WI38 (cell line): ENCODE measurements at regions not wholly inside any gene's neighbourhood (a gene's known extent, or its start where the extent isn't known, plus 50 kb on each side); places are given as distances from the start of the nearest gene placed in this dataset.

Experiments used
- H3K4me3 ChIP-seq: 2 replicates; pipeline ENCODE4 v1.5.1; 2011; ENCODE audit warnings: low read depth, mild to moderate bottlenecking, control low read depth, low read length
- CTCF ChIP-seq: IDR thresholded peaks from 2 replicates; pipeline ENCODE4 v1.5.1; 2012; ENCODE audit warnings: low read depth, mild to moderate bottlenecking, control low read depth, low read length

- TF ChIP-seq CTCF, result no peak
- H3K4me3 ChIP-seq, result no peak overlapping the region
These were observed 638.1 kb downstream of the ACTL7B start for GRCh38 chr9:108217431-108218349.

- no peak overlapping the region for H3K4me3 ChIP-seq
- TF ChIP-seq CTCF, result no peak
These were observed 642.3 kb downstream of the ACTL7B start for GRCh38 chr9:108213511-108213910.

- no peak overlapping the region for H3K4me3 ChIP-seq
- no peak for TF ChIP-seq CTCF
These were observed 643.6 kb downstream of the ACTL7B start for GRCh38 chr9:108212184-108212583.

- no peak for TF ChIP-seq CTCF
These were observed 644.3 kb downstream of the ACTL7B start for GRCh38 chr9:108211411-108211955.

GRCh38 chr9:108209132-108209685, 646.6 kb downstream of the ACTL7B start:
- H3K4me3 ChIP-seq, result no peak overlapping the region
- TF ChIP-seq CTCF, result no peak

More at GRCh38 chr9:108211411-108211955, 644.3 kb downstream of the ACTL7B start:
- no peak overlapping the region for H3K4me3 ChIP-seq

- no peak for TF ChIP-seq CTCF
- no peak overlapping the region for H3K4me3 ChIP-seq
These were observed 648.1 kb downstream of the ACTL7B start for GRCh38 chr9:108207561-108208165.
